H9 (cell line): ENCODE measurements at regions not wholly inside any gene's neighbourhood (a gene's known extent, or its start where the extent isn't known, plus 50 kb on each side); places are given as distances from the start of the nearest gene placed in this dataset.

Experiments
- DNase-seq: peaks from one replicate; pipeline ENCODE4 v3.0.0-alpha.2; 2017
- H2AFZ ChIP-seq: one replicate; pipeline ENCODE4 v1.6.1; 2013; ENCODE audit warnings: mild to moderate bottlenecking, low read length, control low read depth, moderate library complexity
- H2AK5ac ChIP-seq: 2 replicates; pipeline ENCODE4 v1.6.1; 2013; ENCODE audit warnings: low read length, control low read depth, mixed read lengths; ENCODE audit not compliant: insufficient read length
- H2BK120ac ChIP-seq: one replicate; pipeline ENCODE4 v1.6.1; 2013; ENCODE audit warnings: low read depth, mild to moderate bottlenecking, low read length, control low read depth, inconsistent platforms; ENCODE audit not compliant: poor library complexity, severe bottlenecking
- H2BK12ac ChIP-seq: 2 replicates; pipeline ENCODE4 v1.6.1; 2013; ENCODE audit warnings: low read length, control low read depth, mixed read lengths, low read depth; ENCODE audit not compliant: insufficient read length
- H2BK15ac ChIP-seq: 2 replicates; pipeline ENCODE4 v1.6.1; 2013; ENCODE audit warnings: low read depth, low read length, control low read depth
- H2BK20ac ChIP-seq: one replicate; pipeline ENCODE4 v1.6.1; 2013; ENCODE audit warnings: low read depth, mild to moderate bottlenecking, low read length, control low read depth, inconsistent platforms; ENCODE audit not compliant: poor library complexity, severe bottlenecking
- H2BK5ac ChIP-seq: 2 replicates; pipeline ENCODE4 v1.6.1; 2013; ENCODE audit warnings: low read length, control low read depth, mixed read lengths; ENCODE audit not compliant: insufficient read length
- H3K14ac ChIP-seq: 2 replicates; pipeline ENCODE4 v1.6.1; 2013; ENCODE audit warnings: low read length, control low read depth; ENCODE audit not compliant: insufficient read depth
- H3K18ac ChIP-seq: 2 replicates; pipeline ENCODE4 v1.6.1; 2013; ENCODE audit warnings: low read depth, mild to moderate bottlenecking, mixed read lengths, low read length, control low read depth; ENCODE audit not compliant: insufficient read length
- H3K23ac ChIP-seq: 2 replicates; pipeline ENCODE4 v1.6.1; 2013; ENCODE audit warnings: low read length, control low read depth, mixed read lengths, low read depth; ENCODE audit not compliant: insufficient read length
- H3K23me2 ChIP-seq: 2 replicates; pipeline ENCODE4 v1.6.1; 2013; ENCODE audit warnings: low read depth, mild to moderate bottlenecking, mixed read lengths, low read length, control low read depth; ENCODE audit not compliant: insufficient read length, poor library complexity, severe bottlenecking
- H3K27ac ChIP-seq: 2 replicates; pipeline ENCODE4 v1.5.1; 2013; ENCODE audit warnings: low read length, control low read depth, mixed read lengths, low read depth; ENCODE audit not compliant: insufficient read length
- H3K27me3 ChIP-seq: 2 replicates; pipeline ENCODE4 v1.6.1; 2013; ENCODE audit warnings: low read length, control low read depth, inconsistent platforms; ENCODE audit not compliant: insufficient read depth
- H3K4ac ChIP-seq: 2 replicates; pipeline ENCODE4 v1.6.1; 2013; ENCODE audit warnings: low read depth, mild to moderate bottlenecking, control low read depth, inconsistent platforms, low read length, moderate library complexity
- H3K4me1 ChIP-seq: 2 replicates; pipeline ENCODE4 v1.6.1; 2013; ENCODE audit warnings: low read length, control low read depth, inconsistent platforms; ENCODE audit not compliant: insufficient read depth
- H3K4me2 ChIP-seq: 2 replicates; pipeline ENCODE4 v1.6.1; 2013; ENCODE audit warnings: low read length, control low read depth, mixed read lengths; ENCODE audit not compliant: insufficient read length, insufficient read depth
- H3K56ac ChIP-seq: 2 replicates; pipeline ENCODE4 v1.6.1; 2013; ENCODE audit warnings: low read depth, mild to moderate bottlenecking, mixed read lengths, low read length, control low read depth; ENCODE audit not compliant: insufficient read length
- H3K79me1 ChIP-seq: 2 replicates; pipeline ENCODE4 v1.6.1; 2013; ENCODE audit warnings: low read depth, mild to moderate bottlenecking, moderate library complexity, low read length, control low read depth, inconsistent platforms; ENCODE audit not compliant: insufficient read depth, poor library complexity, severe bottlenecking
- H3K79me2 ChIP-seq: 2 replicates; pipeline ENCODE4 v1.6.1; 2013; ENCODE audit warnings: low read length, control low read depth, inconsistent platforms; ENCODE audit not compliant: insufficient read depth
- H3K9ac ChIP-seq: 2 replicates; pipeline ENCODE4 v1.6.1; 2013; ENCODE audit warnings: low read length, control low read depth, mixed read lengths; ENCODE audit not compliant: insufficient read length; ENCODE audit errors: extremely low read depth
- H3K9me3 ChIP-seq: one replicate; pipeline ENCODE4 v1.6.1; 2013; ENCODE audit warnings: low read depth, low read length, inconsistent platforms; ENCODE audit not compliant: control insufficient read depth
- H3T11ph ChIP-seq: one replicate; pipeline ENCODE4 v1.6.1; 2013; ENCODE audit warnings: mild to moderate bottlenecking, low read length, control low read depth, inconsistent platforms
- H4K20me1 ChIP-seq: one replicate; pipeline ENCODE4 v1.6.1; 2013; ENCODE audit not compliant: control insufficient read depth, insufficient read length, insufficient read depth
- H4K5ac ChIP-seq: 2 replicates; pipeline ENCODE4 v1.6.1; 2013; ENCODE audit warnings: low read depth, mild to moderate bottlenecking, mixed read lengths, low read length, control low read depth; ENCODE audit not compliant: insufficient read length
- H4K8ac ChIP-seq: replicated peaks from 2 replicates; pipeline ENCODE4 v1.6.1; 2013; ENCODE audit warnings: low read length, control low read depth, mixed read lengths, low read depth; ENCODE audit not compliant: insufficient read length
- H4K91ac ChIP-seq: 2 replicates; pipeline ENCODE4 v1.6.1; 2013; ENCODE audit warnings: low read depth, mild to moderate bottlenecking, moderate library complexity, mixed read lengths, low read length, control low read depth; ENCODE audit not compliant: insufficient read length
- H3K27ac Mint-ChIP-seq, 3 experiments: 2 replicates in 2 of 3; 3 replicates in 1 of 3; pipeline ENCODE4 v1.8.0; 2020 to 2021; ENCODE audit warnings: mixed read lengths in 3 of 3, mild to moderate bottlenecking in 1 of 3, moderate library complexity in 1 of 3
- H3K27me3 Mint-ChIP-seq: 2 replicates; pipeline ENCODE4 v1.8.0; 2021; ENCODE audit warnings: low read depth, mild to moderate bottlenecking, moderate library complexity, mixed read lengths
- H3K36me3 Mint-ChIP-seq, 3 experiments: 2 replicates in 2 of 3; 3 replicates in 1 of 3; pipeline ENCODE4 v1.8.0; 2020 to 2021; ENCODE audit warnings: low read depth in 3 of 3, mixed read lengths in 3 of 3; ENCODE audit not compliant: insufficient read depth in 1 of 3
- H3K4me1 Mint-ChIP-seq, 2 experiments: 2 replicates each; pipeline ENCODE4 v1.8.0; 2020; ENCODE audit warnings: mixed read lengths in 2 of 2
- H3K4me3 Mint-ChIP-seq, 2 experiments: 2 replicates in 1 of 2; 3 replicates in 1 of 2; pipeline ENCODE4 v1.8.0; 2020 to 2021; ENCODE audit warnings: mild to moderate bottlenecking in 2 of 2, mixed read lengths in 2 of 2, moderate library complexity in 1 of 2
- H3K9me3 Mint-ChIP-seq, 2 experiments: 2 replicates in 1 of 2; 3 replicates in 1 of 2; pipeline ENCODE4 v1.8.0; 2020; ENCODE audit warnings: mild to moderate bottlenecking in 2 of 2, mixed read lengths in 2 of 2, moderate library complexity in 1 of 2
- CTCF ChIP-seq: fragments of 200-600 bp; sonication (generic); conservative IDR thresholded peaks from 3 replicates; pipeline ENCODE4 v1.8.0; 2021; ENCODE audit warnings: antibody characterized with exemption, mild to moderate bottlenecking
- WGBS: extraction: QIAGEN DNeasy Blood & Tissue Kit; methylation state at CpG from one replicate; pipeline ENCODE4 v1.1.7; 2013; ENCODE audit warnings: missing lambda C conversion rate, low lambda C conversion rate, mixed read lengths; ENCODE audit not compliant: insufficient read length; ENCODE audit errors: extremely low coverage; 5-methylcytosine and 5-hydroxymethylcytosine counted together

- H3K27me3 Mint-ChIP-seq: peaks cover 2% of the 10 kb centered on the region; the same call in 1 of the 2 replicates
- Histone ChIP-seq H2AK5ac (no peak overlapping the region), H2BK20ac (no peak overlapping the region), H3K18ac (no peak overlapping the region), H4K5ac (no peak overlapping the region), H4K8ac (no peak overlapping the region), H3K14ac (no peak overlapping the region), H3K4ac (no peak overlapping the region), H3K9me3 (no peaks in the 10 kb centered on the region), H3K23ac (no peak overlapping the region), H4K91ac (no peak overlapping the region), H3K4me2 (no peak overlapping the region), H3K27me3 (no peaks in the 10 kb centered on the region), H2BK5ac (no peak overlapping the region), H3K79me2 (no peaks in the 10 kb centered on the region), H3K9ac (no peak overlapping the region), H4K20me1 (peaks cover 3% of the 10 kb centered on the region), H3K4me1 (no peaks in the 10 kb centered on the region), H2BK12ac (no peak overlapping the region), H2BK120ac (no peak overlapping the region), H3T11ph (no peak overlapping the region), H2AFZ (no peak overlapping the region), H3K56ac (no peak overlapping the region), H3K27ac (no peak overlapping the region), H3K23me2 (no peaks in the 10 kb centered on the region), H2BK15ac (no peak overlapping the region), H3K79me1 (no peaks in the 10 kb centered on the region)
- no peak for TF ChIP-seq CTCF
- no peaks in the 10 kb centered on the region for H3K9me3 Mint-ChIP-seq
- no peaks in the 10 kb centered on the region for H3K36me3 Mint-ChIP-seq
- H3K4me1 Mint-ChIP-seq: no peaks in the 10 kb centered on the region
- WGBS: no CpG with 5 or more reads among the region's 3 CpGs
- no peak overlapping the region for H3K4me3 Mint-ChIP-seq
- no peak overlapping the region for H3K27ac Mint-ChIP-seq
- DNase-seq: no peak
These were observed 125.8 kb downstream of the RAB11FIP2 start for GRCh38 chr10:117920956-117921355.
